ENCODE measurements at regions not wholly inside any gene's neighbourhood (a gene's known extent, or its start where the extent isn't known, plus 50 kb on each side); places are given as distances from the start of the nearest gene placed in this dataset.

- FAIRE-seq (no peak), ATAC-seq (no peak), DNase-seq (ENCODE audit: low read depth, low spot score) (no peak)
- ChIA-PET RAD21 (ENCODE audit: unreplicated experiment) (interaction anchor here (3.1 kb wide), 1 partner anchor 10 kb away, joined by 15 read pairs; no protein-coding TSS in a partner anchor), POLR2A (interaction anchor here (1.2 kb wide), 1 partner anchor 10 kb away, joined by 6 read pairs; no protein-coding TSS in a partner anchor), CTCF (no interaction called here), SMC1A (ENCODE audit: uncharacterized antibody, unreplicated experiment) (interaction anchor here (1.5 kb wide), 1 partner anchor 10 kb away, joined by 7 read pairs; no protein-coding TSS in a partner anchor)
- Histone ChIP-seq H2AFZ (ENCODE audit: control insufficient read depth, low read depth, low read length) (no peak overlapping the region), H3K9me3 (replicated peaks; ENCODE audit: control insufficient read depth, insufficient read depth, low read length) (no peaks in the 10 kb centered on the region), H3K27ac (ENCODE audit: control insufficient read depth, insufficient read depth) (no peak overlapping the region), H3K4me2 (ENCODE audit: control insufficient read depth, insufficient read depth) (no peak overlapping the region), H3K4me3 (no peak overlapping the region), H3K9ac (ENCODE audit: control insufficient read depth, insufficient read depth, low read length) (no peak overlapping the region), H4K20me1 (ENCODE audit: control insufficient read depth, insufficient read depth) (no peaks in the 10 kb centered on the region), H3K36me3 (ENCODE audit: control insufficient read depth in 2 of 2, insufficient read depth in 2 of 2, low read length in 1 of 2) (no peaks in the 10 kb centered on the region), H3K4me1 (ENCODE audit: control insufficient read depth, insufficient read depth, low read length) (no peaks in the 10 kb centered on the region), H3K27me3 (replicated peaks in 1 of 2; ENCODE audit: control insufficient read depth in 2 of 2, insufficient read depth in 2 of 2, low read length in 1 of 2) (no peaks in the 10 kb centered on the region), H3K79me2 (ENCODE audit: control insufficient read depth, insufficient read depth, low read length) (no peaks in the 10 kb centered on the region)
- 23% methylated on average over 2 of the region's 2 CpGs for WGBS (ENCODE audit: insufficient coverage, insufficient replicate concordance, low lambda C conversion rate, missing lambda C conversion rate)
- BruUV-seq (replicated peaks), result no TSS peak
- in situ Hi-C loops (cut with MboI) (no loop called here), intact Hi-C loops (cut with micrococcal nuclease; ENCODE audit: unreplicated experiment) (no loop called here)
- TF ChIP-seq BACH1 (IDR thresholded peaks at IDR 0.05; ENCODE audit: borderline replicate concordance) (no peak), PRDM15 (CRISPR knock-in tag; IDR thresholded peaks at IDR 0.05) (no peak), MEF2B (IDR thresholded peaks at IDR 0.05; ENCODE audit: partially characterized antibody, poor library complexity, severe bottlenecking) (no peak), NRF1 (conservative IDR thresholded peaks at IDR 0.05; ENCODE audit: low read depth, low read length) (no peak), ZBTB4 (CRISPR knock-in tag; IDR thresholded peaks at IDR 0.05) (no peak), STAT3 (IDR thresholded peaks at IDR 0.05; ENCODE audit: low read depth, low read length) (no peak), WRNIP1 (IDR thresholded peaks at IDR 0.05; ENCODE audit: borderline replicate concordance, low read depth, low read length) (no peak), EZH2 (IDR thresholded peaks at IDR 0.05; ENCODE audit: borderline replicate concordance, control insufficient read depth, low read depth, low read length) (no peak), NR2C2 (IDR thresholded peaks at IDR 0.05; ENCODE audit: borderline replicate concordance, control insufficient read depth, insufficient read length, low read depth) (no peak), USF2 (IDR thresholded peaks at IDR 0.05; ENCODE audit: borderline replicate concordance, low read depth, low read length) (no peak)
Observed at GRCh38 chr18:38951633-38952032, 1386.0 kb upstream of the CELF4 start.

Data from GM12878 (cell line).